Muscle of leg (tissue), 3 donors: ENCODE measurements at regions not wholly inside any gene's neighbourhood (a gene's known extent, or its start where the extent isn't known, plus 50 kb on each side); places are given as distances from the start of the nearest gene placed in this dataset.
"Not testable (repeated sequence)": the region's sequence is repeated elsewhere in the genome, so short reads cannot be mapped to it uniquely, and the experiment has no call there.

ENCODE experiments used
- DNase-seq: peaks from one replicate; pipeline ENCODE4 v3.0.0; 2013
- H3K27ac ChIP-seq: one replicate; pipeline ENCODE4 v1.5.1; 2013; ENCODE audit warnings: mild to moderate bottlenecking, low read length, control low read depth
- H3K27me3 ChIP-seq: one replicate; pipeline ENCODE4 v1.6.1; 2013; ENCODE audit warnings: low read length; ENCODE audit not compliant: control insufficient read depth, insufficient read depth
- H3K36me3 ChIP-seq: one replicate; pipeline ENCODE4 v1.6.1; 2013; ENCODE audit warnings: low read length; ENCODE audit not compliant: control insufficient read depth, insufficient read depth
- H3K4me1 ChIP-seq: one replicate; pipeline ENCODE4 v1.6.1; 2013; ENCODE audit warnings: low read length; ENCODE audit not compliant: control insufficient read depth, insufficient read depth
- H3K4me3 ChIP-seq: one replicate; pipeline ENCODE4 v1.5.1; 2013; ENCODE audit warnings: low read length, control low read depth
- H3K9me3 ChIP-seq: replicated peaks from 2 replicates; pipeline ENCODE4 v1.6.1; 2013; ENCODE audit warnings: low read depth, low read length; ENCODE audit not compliant: control insufficient read depth
- WGBS: methylation state at CpG from one replicate; pipeline ENCODE4 v1.1.5; 2013; ENCODE audit warnings: missing lambda C conversion rate; ENCODE audit not compliant: insufficient coverage; 5-methylcytosine and 5-hydroxymethylcytosine counted together

DNA sequence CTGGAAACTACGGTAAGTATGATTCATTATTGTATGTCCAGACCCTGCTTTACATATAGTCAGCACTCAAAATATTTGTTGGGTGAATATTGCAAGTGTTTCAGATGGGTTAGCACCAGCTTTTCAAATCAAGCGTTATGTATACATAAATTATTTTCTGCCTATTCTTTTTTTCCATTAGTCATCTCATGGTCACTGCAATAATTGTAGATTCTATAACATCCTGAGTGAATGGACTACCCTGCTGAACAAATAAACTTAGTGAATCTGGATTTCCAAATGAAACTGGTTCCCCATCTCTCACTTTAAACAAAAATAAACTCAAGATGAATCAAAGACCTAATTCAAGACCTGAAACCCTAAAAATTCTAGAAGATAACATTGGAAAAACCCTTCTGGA lies 152.3 kb downstream of the DIO2 start:
- H3K9me3 ChIP-seq, result no peaks in the 10 kb centered on the region
- WGBS, result no CpG with 5 or more reads among the region's 2 CpGs
- no peaks in the 10 kb centered on the region for H3K36me3 ChIP-seq
- H3K4me3 ChIP-seq, result no peak overlapping the region
- no peak overlapping the region for H3K27ac ChIP-seq
- no peaks in the 10 kb centered on the region for H3K27me3 ChIP-seq
- H3K4me1 ChIP-seq, result no peaks in the 10 kb centered on the region
- no peak for DNase-seq

- no peak for DNase-seq
Observed at GRCh38 chr14:80056497-80056801, 154.9 kb downstream of the DIO2 start.

GRCh38 chr14:80055667-80056496 lies 155.4 kb downstream of the DIO2 start:
- Histone ChIP-seq H3K4me3 (no peak overlapping the region), H3K27ac (no peak overlapping the region), H3K9me3 (no peaks in the 10 kb centered on the region), H3K27me3 (no peaks in the 10 kb centered on the region), H3K4me1 (no peaks in the 10 kb centered on the region), H3K36me3 (no peaks in the 10 kb centered on the region)
- 0% methylated on average over 1 of the region's 7 CpGs for WGBS
- peak; percentile 65 for DNase-seq

More at GRCh38 chr14:80056497-80056801, 154.9 kb downstream of the DIO2 start:
- no peaks in the 10 kb centered on the region for H3K27me3 ChIP-seq
- H3K27ac ChIP-seq, result no peak overlapping the region
- no peaks in the 10 kb centered on the region for H3K36me3 ChIP-seq
- no peak overlapping the region for H3K4me3 ChIP-seq
- no peaks in the 10 kb centered on the region for H3K4me1 ChIP-seq
- H3K9me3 ChIP-seq, result no peaks in the 10 kb centered on the region
- WGBS, result 17% methylated on average over 2 of the region's 4 CpGs

- Histone ChIP-seq H3K36me3 (no peaks in the 10 kb centered on the region), H3K27ac (no peak overlapping the region), H3K4me3 (no peak overlapping the region), H3K27me3 (no peaks in the 10 kb centered on the region), H3K4me1 (no peaks in the 10 kb centered on the region), H3K9me3 (no peaks in the 10 kb centered on the region)
- no peak for DNase-seq
- WGBS, result 100% methylated on average over 1 of the region's 1 CpG
Observed at GRCh38 chr14:80055226-80055625, 156.1 kb downstream of the DIO2 start.

GRCh38 chr14:80054020-80054419 lies 157.3 kb downstream of the DIO2 start:
- Histone ChIP-seq H3K4me1 (no peaks in the 10 kb centered on the region), H3K27ac (no peak overlapping the region), H3K4me3 (no peak overlapping the region), H3K36me3 (no peaks in the 10 kb centered on the region), H3K27me3 (no peaks in the 10 kb centered on the region), H3K9me3 (no peaks in the 10 kb centered on the region)
- DNase-seq, result no peak
- no CpG with 5 or more reads among the region's 3 CpGs for WGBS

DNA sequence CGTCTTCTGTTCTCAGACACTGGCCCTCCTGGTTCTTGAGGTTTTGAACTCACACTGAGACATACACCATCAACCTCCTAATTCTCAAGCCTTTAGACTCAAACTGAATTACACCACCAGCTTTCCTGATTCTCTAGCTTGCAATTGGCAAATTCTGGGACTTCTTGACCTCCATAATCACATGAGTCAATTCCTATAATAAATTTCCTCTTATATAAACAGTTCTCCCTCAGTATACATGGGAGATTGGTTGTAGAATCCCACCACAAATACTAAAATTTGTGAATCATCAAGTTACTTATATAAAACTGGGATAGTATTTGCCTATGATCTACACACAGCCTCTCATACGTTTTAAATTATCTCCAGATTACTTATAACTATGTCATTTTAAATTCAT lies 162.2 kb downstream of the DIO2 start:
- Histone ChIP-seq H3K4me1 (no peaks in the 10 kb centered on the region), H3K27ac (no peak overlapping the region), H3K36me3 (no peaks in the 10 kb centered on the region), H3K9me3 (no peaks in the 10 kb centered on the region), H3K4me3 (no peak overlapping the region), H3K27me3 (no peaks in the 10 kb centered on the region)
- 100% methylated on average over 1 of the region's 2 CpGs for WGBS
- no peak for DNase-seq

GRCh38 chr14:80047761-80048160 lies 163.5 kb downstream of the DIO2 start:
- no peaks in the 10 kb centered on the region for H3K4me1 ChIP-seq
- no peak overlapping the region for H3K4me3 ChIP-seq
- no peaks in the 10 kb centered on the region for H3K9me3 ChIP-seq
- DNase-seq, result peak; percentile 44
- H3K27ac ChIP-seq, result no peak overlapping the region
- no peaks in the 10 kb centered on the region for H3K36me3 ChIP-seq
- WGBS, result no CpG with 5 or more reads among the region's 3 CpGs
- H3K27me3 ChIP-seq, result no peaks in the 10 kb centered on the region

DNA sequence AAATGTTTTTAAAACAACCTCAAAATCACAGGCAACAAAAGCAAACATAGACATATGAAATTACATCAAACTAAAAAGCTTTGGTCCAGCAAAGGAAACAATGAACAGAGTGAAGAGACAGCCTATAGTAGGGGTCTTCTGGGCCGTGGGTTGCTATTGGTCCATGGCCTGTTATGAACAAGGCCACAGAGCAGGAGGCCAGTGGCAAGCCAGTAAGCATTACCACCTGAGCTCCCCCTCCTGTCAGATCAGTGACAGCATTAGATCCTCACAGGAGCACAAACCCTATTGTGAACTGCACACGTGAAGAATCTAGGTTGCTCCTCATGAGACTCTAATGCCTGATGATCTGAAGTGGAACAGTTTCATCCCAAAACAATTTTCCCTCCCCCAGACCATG lies 174.0 kb downstream of the DIO2 start:
- 75% methylated on average over 1 of the region's 2 CpGs for WGBS

DNA sequence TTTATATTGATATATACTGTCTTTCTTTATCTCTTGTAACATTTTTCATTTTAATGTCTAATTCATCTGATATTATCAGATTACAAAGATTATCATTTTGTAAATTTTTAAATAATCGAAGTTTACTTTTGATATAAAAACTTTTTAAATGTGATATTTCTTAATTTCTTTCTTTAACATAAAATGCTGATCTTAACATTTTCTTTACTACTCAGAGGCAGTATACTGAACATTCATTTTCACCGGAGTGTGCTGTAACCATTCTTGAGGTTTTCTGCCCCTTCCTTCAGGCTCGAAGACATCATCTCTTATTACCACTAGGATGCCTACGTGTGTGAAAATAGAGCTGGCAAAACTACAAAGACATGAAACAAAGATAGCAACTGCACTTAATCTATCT lies 186.9 kb downstream of the DIO2 start:
- Histone ChIP-seq H3K36me3 (no peaks in the 10 kb centered on the region), H3K4me1 (no peaks in the 10 kb centered on the region), H3K27ac (no peak overlapping the region), H3K9me3 (no peaks in the 10 kb centered on the region), H3K27me3 (no peaks in the 10 kb centered on the region), H3K4me3 (no peak overlapping the region)
- WGBS, result 100% methylated on average over 1 of the region's 4 CpGs
- no peak for DNase-seq

More for the DNA sequence above, 174.0 kb downstream of the DIO2 start:
- Histone ChIP-seq H3K4me1 (no peaks in the 10 kb centered on the region), H3K27me3 (no peaks in the 10 kb centered on the region), H3K27ac (no peak overlapping the region), H3K4me3 (no peak overlapping the region), H3K36me3 (no peaks in the 10 kb centered on the region), H3K9me3 (peaks cover 4% of the 10 kb centered on the region)
- no peak for DNase-seq

GRCh38 chr14:80018476-80018875 lies 192.8 kb downstream of the DIO2 start:
- no CpG with 5 or more reads among the region's 3 CpGs for WGBS
- H3K4me1 ChIP-seq, DNase-seq: not testable (repeated sequence)

GRCh38 chr14:80017795-80018194 lies 193.5 kb downstream of the DIO2 start:
- Histone ChIP-seq H3K27me3 (no peaks in the 10 kb centered on the region), H3K27ac (no peak overlapping the region), H3K36me3 (no peaks in the 10 kb centered on the region), H3K9me3 (no peaks in the 10 kb centered on the region), H3K4me3 (no peak overlapping the region), H3K4me1 (no peaks in the 10 kb centered on the region)
- 10% methylated on average over 2 of the region's 4 CpGs for WGBS
- peak; percentile 65 for DNase-seq

More at GRCh38 chr14:80018476-80018875, 192.8 kb downstream of the DIO2 start:
- H3K4me3 ChIP-seq, H3K27me3 ChIP-seq, H3K9me3 ChIP-seq, H3K36me3 ChIP-seq, H3K27ac ChIP-seq: not testable (repeated sequence)
